ENCODE measurements at regions not wholly inside any gene's neighbourhood (a gene's known extent, or its start where the extent isn't known, plus 50 kb on each side); places are given as distances from the start of the nearest gene placed in this dataset.

GRCh38 chr16:65783709-65784474 is 582.6 kb upstream of the CDH5 start:
- no peak for DNase-seq

- no peak for DNase-seq
These were observed 583.6 kb upstream of the CDH5 start for GRCh38 chr16:65782611-65783600.

- no peak for DNase-seq
These were observed 584.6 kb upstream of the CDH5 start for GRCh38 chr16:65781855-65782254.

- DNase-seq, result no peak
These were observed 585.1 kb upstream of the CDH5 start for GRCh38 chr16:65781363-65781762.

- no peak for DNase-seq
These were observed 587.3 kb upstream of the CDH5 start for GRCh38 chr16:65779201-65779600.

- DNase-seq, result no peak
These were observed 589.8 kb upstream of the CDH5 start for GRCh38 chr16:65776639-65777183.

- DNase-seq, result no peak
These were observed 590.7 kb upstream of the CDH5 start for GRCh38 chr16:65775829-65776228.

GRCh38 chr16:65774350-65774749 is 592.1 kb upstream of the CDH5 start:
- no peak for DNase-seq

GRCh38 chr16:65773301-65773874 is 593.1 kb upstream of the CDH5 start:
- no peak for DNase-seq

- DNase-seq, result no peak
These were observed 594.3 kb upstream of the CDH5 start for GRCh38 chr16:65772134-65772732.

- no peak for DNase-seq
These were observed 594.8 kb upstream of the CDH5 start for GRCh38 chr16:65771707-65772106.

- DNase-seq, result no peak
These were observed 595.7 kb upstream of the CDH5 start for GRCh38 chr16:65770752-65771151.

- DNase-seq, result no peak
These were observed 596.6 kb upstream of the CDH5 start for GRCh38 chr16:65769776-65770438.

- no peak for DNase-seq
These were observed 597.4 kb upstream of the CDH5 start for GRCh38 chr16:65769055-65769465.

- no peak for DNase-seq
These were observed 599.4 kb upstream of the CDH5 start for GRCh38 chr16:65767125-65767524.

- DNase-seq, result no peak
These were observed 602.7 kb upstream of the CDH5 start for GRCh38 chr16:65763640-65764305.

GRCh38 chr16:65760874-65761273 is 605.6 kb upstream of the CDH5 start:
- DNase-seq, result no peak

- no peak for DNase-seq
These were observed 607.9 kb upstream of the CDH5 start for GRCh38 chr16:65758620-65759019.

- no peak for DNase-seq
These were observed 609.4 kb upstream of the CDH5 start for GRCh38 chr16:65757064-65757463.

GRCh38 chr16:65756163-65756562 is 610.3 kb upstream of the CDH5 start:
- DNase-seq, result no peak

- no peak for DNase-seq
These were observed 611.4 kb upstream of the CDH5 start for GRCh38 chr16:65754820-65755691.
